ENCODE measurements at regions not wholly inside any gene's neighbourhood (a gene's known extent, or its start where the extent isn't known, plus 50 kb on each side); places are given as distances from the start of the nearest gene placed in this dataset.

GRCh38 chr11:8809241-8809938 is 101.6 kb upstream of the AKIP1 start:
- Histone ChIP-seq H3K4me3 (ENCODE audit: low read length) (peak overlapping the region; percentile 60), H3K4me1 (ENCODE audit: control insufficient read depth, insufficient read depth, low read length) (peaks cover 32% of the 10 kb centered on the region), H3K27me3 (ENCODE audit: control insufficient read depth, insufficient read depth, low read length) (no peaks in the 10 kb centered on the region), H3K27ac (ENCODE audit: low read length) (peak overlapping the region; percentile 87), H3K36me3 (ENCODE audit: control insufficient read depth, insufficient read depth, low read length) (peaks cover 4% of the 10 kb centered on the region), H3K9me3 (ENCODE audit: control insufficient read depth, low read depth, low read length) (no peaks in the 10 kb centered on the region)
- no peak for DNase-seq
- WGBS (ENCODE audit: insufficient coverage, low lambda C conversion rate) = no CpG with 5 or more reads among the region's 7 CpGs

- Histone ChIP-seq H3K4me3 (ENCODE audit: low read length) (peak overlapping the region; percentile 60), H3K36me3 (ENCODE audit: control insufficient read depth, insufficient read depth, low read length) (peaks cover 4% of the 10 kb centered on the region), H3K27me3 (ENCODE audit: control insufficient read depth, insufficient read depth, low read length) (no peaks in the 10 kb centered on the region), H3K27ac (ENCODE audit: low read length) (peak overlapping the region; percentile 87), H3K9me3 (ENCODE audit: control insufficient read depth, low read depth, low read length) (no peaks in the 10 kb centered on the region), H3K4me1 (ENCODE audit: control insufficient read depth, insufficient read depth, low read length) (peaks cover 32% of the 10 kb centered on the region)
- 60% methylated on average over 1 of the region's 8 CpGs for WGBS (ENCODE audit: insufficient coverage, low lambda C conversion rate)
- no peak for DNase-seq
Measured at GRCh38 chr11:8809939-8810539, 101.0 kb upstream of the AKIP1 start.

GRCh38 chr11:8810540-8811301 is 100.3 kb upstream of the AKIP1 start:
- Histone ChIP-seq H3K9me3 (ENCODE audit: control insufficient read depth, low read depth, low read length) (no peaks in the 10 kb centered on the region), H3K4me3 (ENCODE audit: low read length) (peak overlapping the region; percentile 60), H3K27me3 (ENCODE audit: control insufficient read depth, insufficient read depth, low read length) (no peaks in the 10 kb centered on the region), H3K4me1 (ENCODE audit: control insufficient read depth, insufficient read depth, low read length) (peaks cover 32% of the 10 kb centered on the region), H3K27ac (ENCODE audit: low read length) (peak overlapping the region; percentile 87), H3K36me3 (ENCODE audit: control insufficient read depth, insufficient read depth, low read length) (peaks cover 4% of the 10 kb centered on the region)
- peak; percentile 85 to 86 for DNase-seq
- WGBS (ENCODE audit: insufficient coverage, low lambda C conversion rate) = 0% methylated on average over 11 of the region's 28 CpGs

- WGBS (ENCODE audit: insufficient coverage, low lambda C conversion rate) = no CpG with 5 or more reads among the region's 1 CpG
- H3K27me3 ChIP-seq (ENCODE audit: control insufficient read depth, insufficient read depth, low read length) = no peaks in the 10 kb centered on the region
- H3K4me1 ChIP-seq (ENCODE audit: control insufficient read depth, insufficient read depth, low read length) = peaks cover 32% of the 10 kb centered on the region
- peak overlapping the region; percentile 87 for H3K27ac ChIP-seq (ENCODE audit: low read length)
- DNase-seq = no peak
- H3K4me3 ChIP-seq (ENCODE audit: low read length) = no peak overlapping the region
- no peaks in the 10 kb centered on the region for H3K9me3 ChIP-seq (ENCODE audit: control insufficient read depth, low read depth, low read length)
- peaks cover 2% of the 10 kb centered on the region for H3K36me3 ChIP-seq (ENCODE audit: control insufficient read depth, insufficient read depth, low read length)
Measured at GRCh38 chr11:8811571-8811970, 99.4 kb upstream of the AKIP1 start.

GRCh38 chr11:8812438-8812837 is 98.6 kb upstream of the AKIP1 start:
- H3K4me3 ChIP-seq (ENCODE audit: low read length) = no peak overlapping the region
- H3K36me3 ChIP-seq (ENCODE audit: control insufficient read depth, insufficient read depth, low read length) = no peaks in the 10 kb centered on the region
- H3K9me3 ChIP-seq (ENCODE audit: control insufficient read depth, low read depth, low read length) = no peaks in the 10 kb centered on the region
- H3K4me1 ChIP-seq (ENCODE audit: control insufficient read depth, insufficient read depth, low read length) = peaks cover 25% of the 10 kb centered on the region
- H3K27me3 ChIP-seq (ENCODE audit: control insufficient read depth, insufficient read depth, low read length) = no peaks in the 10 kb centered on the region
- DNase-seq = no peak
- no CpG with 5 or more reads among the region's 3 CpGs for WGBS (ENCODE audit: insufficient coverage, low lambda C conversion rate)
- H3K27ac ChIP-seq (ENCODE audit: low read length) = no peak overlapping the region

- peak; percentile 75 to 82 for DNase-seq
- H3K4me3 ChIP-seq (ENCODE audit: low read length) = no peak overlapping the region
- H3K27me3 ChIP-seq (ENCODE audit: control insufficient read depth, insufficient read depth, low read length) = no peaks in the 10 kb centered on the region
- H3K4me1 ChIP-seq (ENCODE audit: control insufficient read depth, insufficient read depth, low read length) = peaks cover 15% of the 10 kb centered on the region
- peak overlapping the region; percentile 42 for H3K27ac ChIP-seq (ENCODE audit: low read length)
- no peaks in the 10 kb centered on the region for H3K9me3 ChIP-seq (ENCODE audit: control insufficient read depth, low read depth, low read length)
- H3K36me3 ChIP-seq (ENCODE audit: control insufficient read depth, insufficient read depth, low read length) = no peaks in the 10 kb centered on the region
- WGBS (ENCODE audit: insufficient coverage, low lambda C conversion rate) = no CpG with 5 or more reads among the region's 1 CpG
Measured at GRCh38 chr11:8813658-8814057, 97.3 kb upstream of the AKIP1 start.

GRCh38 chr11:8814209-8814922 is 96.6 kb upstream of the AKIP1 start:
- Histone ChIP-seq H3K4me1 (ENCODE audit: control insufficient read depth, insufficient read depth, low read length) (peaks cover 15% of the 10 kb centered on the region), H3K4me3 (ENCODE audit: low read length) (no peak overlapping the region), H3K36me3 (ENCODE audit: control insufficient read depth, insufficient read depth, low read length) (no peaks in the 10 kb centered on the region), H3K27me3 (ENCODE audit: control insufficient read depth, insufficient read depth, low read length) (no peaks in the 10 kb centered on the region), H3K9me3 (ENCODE audit: control insufficient read depth, low read depth, low read length) (no peaks in the 10 kb centered on the region), H3K27ac (ENCODE audit: low read length) (peak overlapping the region; percentile 42)
- DNase-seq = peak; percentile 73 to 89
- 58% methylated on average over 2 of the region's 4 CpGs for WGBS (ENCODE audit: insufficient coverage, low lambda C conversion rate)

- no CpG with 5 or more reads among the region's 2 CpGs for WGBS (ENCODE audit: insufficient coverage, low lambda C conversion rate)
- Histone ChIP-seq H3K4me1 (ENCODE audit: control insufficient read depth, insufficient read depth, low read length) (peaks cover 15% of the 10 kb centered on the region), H3K9me3 (ENCODE audit: control insufficient read depth, low read depth, low read length) (no peaks in the 10 kb centered on the region), H3K27me3 (ENCODE audit: control insufficient read depth, insufficient read depth, low read length) (no peaks in the 10 kb centered on the region), H3K4me3 (ENCODE audit: low read length) (no peak overlapping the region), H3K36me3 (ENCODE audit: control insufficient read depth, insufficient read depth, low read length) (no peaks in the 10 kb centered on the region), H3K27ac (ENCODE audit: low read length) (no peak overlapping the region)
- no peak for DNase-seq
Measured at GRCh38 chr11:8814923-8815240, 96.1 kb upstream of the AKIP1 start.

GRCh38 chr11:8818421-8818820 is 92.6 kb upstream of the AKIP1 start:
- 73% methylated on average over 1 of the region's 2 CpGs for WGBS (ENCODE audit: insufficient coverage, low lambda C conversion rate)
- DNase-seq = no peak
- Histone ChIP-seq H3K4me1 (ENCODE audit: control insufficient read depth, insufficient read depth, low read length) (peaks cover 7% of the 10 kb centered on the region), H3K4me3 (ENCODE audit: low read length) (no peak overlapping the region), H3K27ac (ENCODE audit: low read length) (no peak overlapping the region), H3K36me3 (ENCODE audit: control insufficient read depth, insufficient read depth, low read length) (no peaks in the 10 kb centered on the region), H3K9me3 (ENCODE audit: control insufficient read depth, low read depth, low read length) (no peaks in the 10 kb centered on the region), H3K27me3 (ENCODE audit: control insufficient read depth, insufficient read depth, low read length) (no peaks in the 10 kb centered on the region)

GRCh38 chr11:8820401-8820800 is 90.6 kb upstream of the AKIP1 start:
- H3K36me3 ChIP-seq (ENCODE audit: control insufficient read depth, insufficient read depth, low read length) = no peaks in the 10 kb centered on the region
- no peak for DNase-seq
- WGBS (ENCODE audit: insufficient coverage, low lambda C conversion rate) = 100% methylated on average over 1 of the region's 2 CpGs

More at GRCh38 chr11:8820401-8820800, 90.6 kb upstream of the AKIP1 start:
- Histone ChIP-seq H3K27me3 (ENCODE audit: control insufficient read depth, insufficient read depth, low read length) (no peaks in the 10 kb centered on the region), H3K4me3 (ENCODE audit: low read length) (no peak overlapping the region), H3K4me1 (ENCODE audit: control insufficient read depth, insufficient read depth, low read length) (no peaks in the 10 kb centered on the region), H3K27ac (ENCODE audit: low read length) (no peak overlapping the region), H3K9me3 (ENCODE audit: control insufficient read depth, low read depth, low read length) (no peaks in the 10 kb centered on the region)

All from large intestine (tissue), 3 donors.